ENCODE measurements at regions not wholly inside any gene's neighbourhood (a gene's known extent, or its start where the extent isn't known, plus 50 kb on each side); places are given as distances from the start of the nearest gene placed in this dataset.

- TF ChIP-seq CTCF (IDR thresholded peaks at IDR 0.05; ENCODE audit: insufficient read depth, low read length), result no peak
- DNase-seq (ENCODE audit: low read depth), result no peak
- H3K4me3 ChIP-seq (ENCODE audit: low read depth, low read length), result no peak overlapping the region
These were observed 80.4 kb upstream of the XCR1 start for GRCh38 chr3:46107682-46108081.

DNA sequence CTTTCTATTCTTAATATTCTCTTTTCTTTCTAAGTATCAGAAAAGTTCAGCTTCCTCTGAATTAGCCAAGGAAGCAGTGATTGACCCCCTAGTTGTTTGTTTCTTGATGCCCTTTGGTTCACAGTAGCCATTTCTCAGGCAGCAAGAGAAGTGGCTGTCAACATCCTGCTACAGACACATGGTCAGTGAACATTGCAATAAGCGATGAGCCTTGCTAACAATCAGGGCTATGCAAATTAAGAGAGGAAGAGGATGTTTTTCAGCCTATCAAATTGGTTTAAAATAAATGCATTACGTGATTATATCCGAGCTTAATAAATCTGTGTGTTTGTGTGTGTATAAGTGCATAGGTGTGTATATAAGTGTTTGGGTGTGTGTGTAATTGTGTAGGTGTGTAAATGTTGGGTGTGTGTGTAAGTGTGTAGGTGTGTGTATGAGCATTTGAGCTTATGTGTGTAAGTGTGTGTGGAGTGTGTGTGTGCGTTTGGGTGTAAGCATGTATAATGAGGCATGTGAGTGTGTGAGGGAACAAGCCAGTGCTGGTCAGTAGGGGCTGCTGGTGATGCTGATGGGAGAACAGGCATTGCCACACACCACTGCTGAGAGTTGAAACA lies 78.1 kb upstream of the XCR1 start:
- no peak overlapping the region for H3K4me3 ChIP-seq (ENCODE audit: low read depth, low read length)
- no peak for DNase-seq (ENCODE audit: low read depth)
- TF ChIP-seq CTCF (IDR thresholded peaks at IDR 0.05; ENCODE audit: insufficient read depth, low read length), result no peak

DNA sequence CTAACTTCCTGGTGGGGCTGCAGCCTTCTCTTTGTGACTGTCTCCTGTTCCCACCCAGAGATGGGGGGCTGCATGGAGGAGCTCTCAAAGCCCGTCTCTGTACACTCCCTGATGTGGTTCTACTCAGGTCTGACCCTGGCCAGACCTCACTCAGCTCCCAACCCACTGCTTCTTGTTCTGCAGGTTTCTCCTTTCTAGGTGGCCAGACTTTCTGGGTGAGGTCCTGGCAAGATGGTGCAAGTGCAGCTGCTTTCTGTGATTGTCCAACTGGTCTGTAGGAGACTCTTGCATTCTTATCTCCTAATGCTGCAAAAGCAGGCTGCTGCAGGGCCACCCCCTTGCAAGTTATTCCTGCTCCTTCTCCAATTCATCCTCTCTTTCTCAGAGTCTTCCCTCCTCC lies 77.4 kb upstream of the XCR1 start:
- DNase-seq (ENCODE audit: low read depth), result no peak
- no peak for TF ChIP-seq CTCF (IDR thresholded peaks at IDR 0.05; ENCODE audit: insufficient read depth, low read length)
- no peak overlapping the region for H3K4me3 ChIP-seq (ENCODE audit: low read depth, low read length)

GRCh38 chr3:46102780-46103130 lies 75.5 kb upstream of the XCR1 start:
- H3K4me3 ChIP-seq (ENCODE audit: low read depth, low read length), result no peak overlapping the region
- no peak for DNase-seq (ENCODE audit: low read depth)
- TF ChIP-seq CTCF (IDR thresholded peaks at IDR 0.05; ENCODE audit: insufficient read depth, low read length), result no peak

- no peak for DNase-seq (ENCODE audit: low read depth)
- no peak for TF ChIP-seq CTCF (IDR thresholded peaks at IDR 0.05; ENCODE audit: insufficient read depth, low read length)
These were observed 74.9 kb upstream of the XCR1 start for GRCh38 chr3:46102059-46102779.

DNA sequence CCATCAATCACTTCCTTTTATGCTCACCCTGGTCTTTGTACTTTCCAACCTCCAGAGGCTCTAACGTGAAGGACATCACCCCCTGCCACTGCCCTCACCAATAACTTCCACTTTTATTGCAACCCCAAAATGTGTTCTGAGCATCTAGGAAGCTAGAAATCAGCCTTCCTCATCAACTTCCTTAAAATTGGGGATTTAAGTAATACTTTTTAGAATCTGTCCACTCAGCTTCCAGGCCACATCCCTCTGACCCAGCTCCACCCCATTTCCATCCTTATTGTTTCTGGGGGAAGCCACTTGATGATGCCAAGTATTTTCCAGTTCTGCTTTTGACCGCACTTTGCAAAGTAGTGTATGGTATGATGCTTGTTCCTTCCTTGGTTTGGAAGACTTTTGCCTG lies 73.5 kb upstream of the XCR1 start:
- H3K4me3 ChIP-seq (ENCODE audit: low read depth, low read length), result no peak overlapping the region
- TF ChIP-seq CTCF (IDR thresholded peaks at IDR 0.05; ENCODE audit: insufficient read depth, low read length), result no peak
- DNase-seq (ENCODE audit: low read depth), result no peak

More at GRCh38 chr3:46102059-46102779, 74.9 kb upstream of the XCR1 start:
- H3K4me3 ChIP-seq (ENCODE audit: low read depth, low read length), result no peak overlapping the region

All from fibroblast of the aortic adventitia (primary cell).